ENCODE measurements at regions not wholly inside any gene's neighbourhood (a gene's known extent, or its start where the extent isn't known, plus 50 kb on each side); places are given as distances from the start of the nearest gene placed in this dataset.
"Not testable (repeated sequence)": the region's sequence is repeated elsewhere in the genome, so short reads cannot be mapped to it uniquely, and the experiment has no call there.

DNA sequence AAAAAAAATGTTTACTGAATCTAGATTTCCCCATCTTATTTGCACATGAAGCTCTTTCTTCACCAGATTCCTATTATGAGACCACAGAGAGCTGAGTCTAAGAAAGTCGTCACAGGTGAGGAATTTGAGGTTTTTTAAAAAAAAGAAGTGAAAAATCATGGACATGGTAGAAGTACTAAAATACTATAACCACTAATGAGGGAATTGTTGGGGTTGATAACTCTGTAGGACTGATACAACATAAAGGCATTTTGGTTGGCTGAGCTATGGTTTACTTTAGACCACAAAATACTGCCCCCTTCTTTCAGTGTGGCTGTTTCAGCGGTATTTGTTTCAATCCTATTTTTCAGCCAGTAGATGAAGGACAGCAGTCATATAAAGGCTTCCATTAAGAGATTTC lies 1111.3 kb downstream of the TYW1 start:
- DNase-seq = no peak

DNA sequence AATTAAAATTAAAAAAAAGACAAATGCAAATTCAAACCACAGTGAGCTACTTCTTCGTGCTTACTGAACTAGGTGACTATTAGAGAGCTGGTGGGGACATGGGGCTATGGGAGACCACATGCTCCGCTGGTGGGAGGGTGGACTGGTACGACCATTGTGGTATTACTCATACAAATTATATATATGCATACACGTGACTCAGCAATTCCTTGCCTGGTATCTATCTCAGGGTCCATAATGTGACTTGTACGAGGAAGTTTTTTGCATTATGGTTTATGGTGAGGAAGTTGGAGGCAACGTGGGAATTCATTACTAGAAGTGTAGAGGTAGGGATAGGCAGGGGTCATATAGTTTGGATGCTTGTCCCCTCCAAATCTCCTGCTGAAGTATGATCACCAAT lies 1112.7 kb downstream of the TYW1 start:
- no peak for DNase-seq

DNA sequence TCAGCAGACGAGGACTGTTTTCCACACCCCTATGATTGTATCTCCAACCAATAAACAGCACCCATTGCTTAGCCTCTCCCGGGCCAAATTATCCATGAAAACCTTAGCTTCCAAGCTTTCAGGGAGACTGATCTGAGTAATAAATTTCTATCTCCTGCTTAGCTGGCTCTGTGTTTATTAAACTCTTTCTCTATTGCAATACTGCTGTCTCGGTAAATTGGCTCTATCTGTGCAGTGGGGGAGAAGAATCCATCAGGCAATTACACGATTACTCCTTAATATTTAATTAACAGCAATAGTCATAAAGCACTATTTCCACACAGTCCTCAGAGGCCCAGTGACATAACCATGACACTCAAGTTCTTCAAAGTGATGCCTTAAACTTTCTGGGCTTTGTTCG lies 1122.8 kb downstream of the TYW1 start:
- no peak for DNase-seq

DNA sequence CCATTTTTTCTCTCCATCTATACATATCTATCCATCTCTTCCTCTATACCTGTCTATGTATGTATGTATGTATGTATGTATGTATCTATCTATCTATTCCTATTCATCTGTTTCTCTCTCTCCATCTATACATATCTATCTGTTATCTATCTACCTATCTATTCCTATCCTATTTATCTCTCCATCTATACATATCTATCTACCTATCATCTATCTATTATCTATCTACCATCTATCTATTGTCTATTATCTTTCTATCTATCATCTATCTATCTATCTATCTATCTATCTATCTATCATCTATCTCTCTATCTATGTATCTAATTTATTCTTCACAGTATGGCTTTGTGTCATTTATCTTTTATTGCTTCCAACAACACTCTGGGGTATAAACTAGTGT lies 1124.4 kb downstream of the TYW1 start:
- DNase-seq = no peak

DNA sequence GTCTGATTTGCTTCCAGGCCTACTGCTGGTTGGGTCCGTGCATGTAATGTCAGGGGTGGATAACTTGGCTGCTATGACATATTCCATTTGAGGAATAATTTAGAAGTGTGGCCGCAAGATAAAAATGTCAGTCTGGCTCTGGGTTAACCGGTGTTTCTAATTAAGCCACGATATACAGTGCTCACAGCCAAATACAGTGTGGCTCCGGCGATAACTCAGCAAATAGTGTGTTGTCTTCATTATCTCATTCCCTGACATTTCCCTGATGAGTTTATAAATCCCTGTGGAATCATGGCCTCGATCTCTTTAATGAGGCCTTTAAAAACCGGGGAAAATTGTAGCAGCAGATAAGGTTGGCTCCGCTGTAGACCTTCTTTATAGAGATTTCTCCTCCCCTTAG lies 1125.0 kb downstream of the TYW1 start:
- no peak for DNase-seq

DNA sequence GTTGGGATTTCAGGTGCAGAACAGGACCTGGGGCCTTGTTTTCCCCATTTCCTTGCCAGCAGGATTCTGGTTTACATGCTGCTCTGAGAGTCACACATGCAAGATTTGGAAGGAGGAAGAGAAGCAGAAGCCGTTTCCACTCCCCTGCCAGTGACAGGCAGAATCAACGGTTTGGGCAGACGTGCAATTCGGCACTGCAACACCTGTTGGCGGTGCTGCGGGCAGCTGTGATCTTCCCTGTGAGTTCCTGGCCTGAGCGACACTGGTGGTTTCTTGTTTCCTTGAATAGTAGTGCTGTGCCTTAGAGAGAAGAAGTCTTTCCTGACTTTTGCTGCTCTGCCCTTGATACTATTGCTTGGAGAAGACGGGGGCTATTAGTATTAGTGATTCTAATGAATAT lies 1126.2 kb downstream of the TYW1 start:
- DNase-seq = no peak

DNA sequence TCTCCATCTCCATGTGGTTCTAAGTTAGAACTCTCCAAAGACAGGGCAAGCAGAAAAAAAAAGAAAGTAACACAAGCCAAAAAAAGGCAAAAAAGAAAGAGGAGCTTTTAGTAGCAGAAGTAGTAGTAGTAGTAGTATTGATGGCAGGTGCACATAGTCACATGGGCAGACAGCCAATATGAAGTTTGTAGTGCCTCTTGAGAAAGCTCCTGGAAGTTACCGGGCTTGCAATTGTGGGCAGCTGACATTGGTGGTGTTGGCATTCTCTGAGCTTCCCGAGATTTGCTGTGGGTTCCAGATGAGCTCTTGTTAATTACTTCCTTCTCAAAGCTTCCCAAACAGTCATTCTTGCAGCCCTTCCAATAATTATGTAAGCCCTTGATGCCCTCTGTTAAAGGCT lies 1128.5 kb downstream of the TYW1 start:
- no peak for DNase-seq

DNA sequence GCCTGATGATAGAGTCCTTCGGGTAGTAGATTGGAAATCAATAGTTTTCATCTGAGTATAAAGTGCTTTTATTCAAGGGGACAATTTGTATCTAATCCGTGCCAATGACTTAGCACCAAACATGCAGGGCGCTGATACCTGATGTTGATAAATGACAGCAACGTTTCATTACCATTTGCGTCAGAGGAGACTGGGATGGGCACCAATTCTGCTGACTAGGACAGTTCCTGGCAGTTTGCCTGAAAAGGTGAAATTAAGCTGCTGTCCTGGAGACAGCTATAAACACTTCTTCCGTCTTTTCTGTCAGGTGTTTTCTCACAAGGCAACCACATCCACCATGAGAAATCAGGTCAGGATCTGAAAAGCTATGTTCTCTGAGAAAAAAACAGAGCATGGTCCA lies 1136.4 kb downstream of the TYW1 start:
- DNase-seq = no peak

DNA sequence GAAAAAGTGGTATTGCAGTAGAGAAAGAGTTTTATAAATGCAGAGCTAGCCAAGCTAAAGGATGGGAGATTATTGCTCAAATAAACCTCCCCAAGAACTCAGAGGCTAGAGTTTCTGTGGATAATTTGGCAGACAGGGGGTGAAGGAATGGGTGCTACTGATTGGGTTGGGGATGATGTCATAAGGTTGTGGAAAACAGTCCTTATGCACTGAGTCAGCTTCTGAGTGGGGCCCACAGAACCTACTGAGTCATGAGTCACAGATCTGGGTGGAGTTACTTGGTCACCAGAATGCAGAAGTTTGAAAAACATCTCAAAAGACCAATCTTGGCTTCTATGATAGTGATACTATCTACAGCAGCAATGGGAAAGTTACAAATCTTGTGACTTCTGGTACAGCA lies 1146.7 kb downstream of the TYW1 start:
- DNase-seq = peak; percentile 0

DNA sequence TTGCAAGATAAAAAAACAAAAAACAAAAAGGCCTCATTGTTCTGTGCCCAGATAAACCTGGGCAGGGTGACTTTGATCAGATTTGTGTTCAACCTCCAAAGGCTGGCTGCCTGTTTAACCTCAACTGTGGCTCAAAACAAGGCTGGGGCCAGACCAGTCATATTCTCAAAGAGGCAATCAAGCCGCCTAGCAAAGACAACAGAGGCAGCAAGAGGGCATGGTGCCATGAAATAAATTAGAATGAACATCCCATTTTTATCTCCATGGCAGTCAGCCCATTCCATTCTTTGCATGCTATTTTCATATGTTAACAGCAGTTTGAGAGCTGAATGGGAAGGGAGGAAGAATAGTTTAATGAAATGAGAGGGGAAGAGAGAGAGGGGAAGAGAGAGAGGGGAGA lies 1150.3 kb downstream of the TYW1 start:
- no peak for DNase-seq

DNA sequence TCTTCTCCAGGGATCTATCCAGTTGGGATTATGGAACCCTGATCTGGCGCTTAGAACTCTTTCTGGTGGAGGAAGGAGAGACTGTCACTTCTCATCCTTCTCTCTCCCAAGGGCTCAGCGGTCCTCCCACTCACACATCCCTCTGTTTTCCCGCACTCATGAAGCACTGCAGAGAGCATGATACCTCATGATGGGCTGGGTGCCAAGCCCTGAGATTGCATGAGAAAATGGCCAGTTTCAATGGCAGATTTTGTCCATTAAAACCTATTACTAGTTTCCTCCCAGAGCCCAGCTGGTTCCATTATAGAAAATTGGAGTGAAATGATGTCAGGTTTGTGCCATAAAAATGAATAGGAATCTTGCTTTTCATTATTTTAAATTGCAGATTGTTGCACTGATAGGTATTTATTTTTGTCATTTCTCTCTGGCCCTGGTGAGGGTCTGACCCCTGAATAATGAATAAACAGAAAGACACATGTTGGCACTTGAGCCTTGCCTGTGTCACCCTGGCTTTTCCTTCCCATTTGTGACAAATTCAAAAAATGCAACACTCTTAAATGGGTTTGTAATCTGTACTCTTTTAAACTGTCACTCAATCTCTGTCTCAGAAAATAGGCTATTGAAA lies 1151.1 kb downstream of the TYW1 start:
- no peak for DNase-seq

DNA sequence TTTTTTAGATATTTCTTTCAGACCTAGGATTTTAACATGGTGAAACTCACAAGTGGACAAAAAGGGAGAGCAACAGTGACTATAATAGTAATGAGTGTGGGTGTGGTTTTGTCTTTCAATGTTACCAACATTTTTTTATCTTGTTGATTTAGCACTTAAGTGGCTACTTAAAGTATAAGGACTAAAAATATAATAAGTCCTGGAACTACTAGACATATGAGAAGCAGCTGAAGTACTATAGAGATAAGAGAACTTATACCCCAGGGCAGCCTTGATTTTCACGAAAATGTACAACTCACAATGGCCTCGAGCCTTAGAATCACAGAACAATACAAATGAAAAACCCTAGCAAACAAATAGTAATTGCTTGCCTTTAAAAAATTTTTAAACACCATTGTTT lies 1151.8 kb downstream of the TYW1 start:
- no peak for DNase-seq

DNA sequence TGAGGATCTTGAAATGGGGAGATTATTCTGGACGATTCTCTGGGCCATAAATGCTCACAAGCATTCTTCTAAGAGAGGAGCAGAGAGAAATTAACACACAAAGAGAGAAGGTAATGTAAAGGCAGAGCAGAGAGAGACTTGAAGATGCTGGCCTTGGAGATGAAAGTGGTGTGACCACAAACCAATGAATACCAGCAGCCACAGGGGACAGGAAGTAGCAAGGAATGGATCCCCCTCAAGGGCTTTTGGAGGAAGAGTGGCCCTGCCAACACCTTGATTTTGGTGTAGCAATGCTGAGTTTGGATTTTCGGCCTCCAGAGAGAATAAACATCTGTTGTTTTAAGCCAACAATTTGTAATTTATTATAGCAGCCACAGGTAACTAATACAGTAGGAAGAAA lies 1155.6 kb downstream of the TYW1 start:
- DNase-seq = no peak

DNA sequence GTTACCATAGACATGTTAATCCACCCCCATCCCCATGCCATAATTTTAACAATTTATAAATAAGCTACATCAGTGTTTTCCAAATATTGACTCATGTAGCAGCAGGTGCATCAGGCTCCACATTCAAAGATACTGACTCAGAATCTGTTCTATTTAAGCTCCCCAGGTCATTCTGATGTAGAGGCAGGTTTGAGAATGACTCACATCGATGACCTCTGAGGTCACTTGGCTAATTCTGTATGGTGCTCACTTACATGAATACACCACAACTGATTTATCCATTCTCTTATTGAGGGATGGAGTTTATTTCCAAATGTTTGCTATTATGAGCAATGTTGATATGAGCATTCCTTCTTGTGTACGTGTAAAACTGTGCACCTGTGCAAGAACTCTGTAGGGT lies 1159.0 kb downstream of the TYW1 start:
- no peak for DNase-seq

DNA sequence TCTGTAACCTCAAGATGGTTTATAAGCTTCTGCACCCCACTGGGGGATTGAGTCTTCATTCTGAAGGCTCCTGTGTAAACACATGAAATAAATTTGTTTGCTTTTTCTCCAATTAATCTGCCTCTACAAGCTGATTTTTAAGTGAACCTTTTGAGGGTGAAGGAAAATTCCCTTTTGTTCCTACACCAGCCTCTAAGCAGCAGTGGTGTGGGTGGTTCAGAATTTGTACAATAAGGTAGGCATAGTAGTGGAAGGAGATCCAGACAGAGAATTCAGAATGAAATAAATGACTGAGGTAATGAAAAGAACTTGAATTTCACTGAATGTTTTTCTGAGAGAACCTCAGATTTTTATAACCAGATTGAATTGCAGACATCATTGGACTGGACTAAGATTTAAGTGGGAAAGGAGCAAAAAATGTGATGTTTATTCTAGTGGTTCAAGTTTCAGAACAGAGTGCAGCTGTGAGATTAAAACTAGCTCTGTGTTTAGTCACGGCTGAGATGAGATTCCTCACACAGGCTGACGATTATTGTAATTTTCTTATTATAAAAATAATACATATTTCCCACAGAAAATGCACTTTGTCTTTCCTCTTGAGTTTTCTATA lies 1162.2 kb downstream of the TYW1 start:
- DNase-seq = no peak

DNA sequence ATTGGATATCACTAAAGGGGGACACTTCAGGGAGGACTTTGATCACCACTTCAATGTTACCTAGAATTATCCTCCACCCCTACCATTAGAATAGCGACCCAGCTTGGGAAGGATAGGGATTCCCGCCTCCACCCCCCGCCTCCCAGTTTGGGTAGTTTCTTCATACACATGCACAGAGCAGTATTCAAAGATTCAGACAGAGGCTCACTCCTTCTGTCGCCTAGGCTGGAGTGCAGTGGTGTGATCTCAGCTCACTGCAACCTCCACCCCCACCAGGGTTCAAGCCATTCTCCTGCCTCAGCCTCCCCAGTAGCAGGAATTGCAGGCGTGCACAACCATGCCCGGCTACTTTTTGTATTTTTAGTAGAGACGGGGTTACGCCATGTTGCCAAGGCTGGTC lies 1166.1 kb downstream of the TYW1 start:
- no peak for DNase-seq

DNA sequence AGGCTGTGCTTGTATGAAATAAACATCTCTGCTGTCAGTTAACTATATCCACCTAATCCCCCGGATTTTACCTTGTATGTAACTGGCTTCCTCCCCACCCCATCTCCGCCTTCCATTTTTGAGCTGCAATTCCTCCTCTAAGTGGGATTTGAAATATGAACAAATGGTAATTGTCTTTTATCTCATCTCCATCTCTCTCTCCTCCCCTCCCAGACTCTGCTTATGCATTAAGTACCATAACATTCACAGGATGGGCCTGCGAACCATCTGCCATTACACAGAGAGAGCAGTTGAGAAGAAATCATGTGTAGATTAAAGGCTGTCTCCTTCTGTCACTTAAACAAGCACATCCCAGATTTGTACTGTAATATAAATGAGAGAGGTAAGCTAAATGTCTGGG lies 1169.9 kb downstream of the TYW1 start:
- no peak for DNase-seq

DNA sequence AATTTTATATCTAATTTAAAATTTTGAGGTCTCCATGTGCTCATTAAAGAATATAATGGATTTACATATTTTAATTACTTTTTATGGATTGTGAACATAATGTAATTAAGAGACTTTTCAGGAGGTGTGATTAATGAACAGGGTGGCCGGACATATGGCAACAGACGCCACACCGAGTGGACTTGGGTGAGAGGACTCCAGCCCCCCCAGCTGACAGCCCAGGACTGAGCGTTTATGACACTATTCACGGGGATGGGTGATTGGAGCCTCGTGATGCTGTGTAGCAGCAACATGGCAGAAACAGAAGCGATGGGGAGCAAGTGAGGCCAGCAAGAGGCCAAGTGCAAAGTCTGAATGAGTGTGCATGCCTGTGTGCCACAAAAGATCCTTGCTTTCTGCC lies 1176.9 kb downstream of the TYW1 start:
- no peak for DNase-seq

DNA sequence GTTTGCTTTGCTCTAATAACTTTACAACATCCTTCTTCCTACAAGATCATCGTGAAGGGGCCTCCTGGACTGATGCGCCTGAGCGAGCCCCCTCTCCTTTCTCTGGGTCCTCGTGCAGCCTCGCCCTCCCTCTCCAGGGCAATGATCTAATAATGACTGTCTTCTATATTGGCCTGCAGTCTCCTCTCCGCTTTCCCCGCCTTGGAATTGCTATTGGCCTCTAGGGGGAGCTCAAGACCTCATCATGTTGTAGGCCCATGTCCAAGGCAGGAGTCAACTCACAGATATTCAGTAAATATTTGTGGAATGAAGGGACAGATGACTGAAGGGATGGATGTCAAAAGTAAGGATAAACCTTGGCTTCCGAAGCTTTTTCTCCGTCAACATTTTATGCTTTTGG lies 1180.3 kb downstream of the TYW1 start:
- peak; percentile 54 for DNase-seq

DNA sequence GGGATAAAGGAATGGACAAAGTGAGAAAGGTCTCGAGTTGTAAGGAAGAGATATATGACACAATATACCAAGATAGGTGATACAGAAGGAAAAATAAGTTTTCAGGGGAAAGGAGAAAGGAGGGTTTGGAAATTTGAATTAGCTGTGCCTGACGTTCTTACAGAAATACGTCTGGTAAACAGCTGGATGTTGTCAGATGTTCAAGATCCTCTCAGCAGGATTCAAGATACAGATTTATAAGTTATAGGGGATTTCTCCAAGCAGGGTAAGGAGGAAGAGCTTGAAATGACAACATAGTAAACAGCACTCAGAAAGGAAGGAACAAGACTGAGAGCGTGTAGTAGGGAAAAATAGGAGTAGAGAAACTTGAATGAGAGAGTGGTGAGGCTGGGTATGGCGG lies 1184.1 kb downstream of the TYW1 start:
- no peak for DNase-seq

DNA sequence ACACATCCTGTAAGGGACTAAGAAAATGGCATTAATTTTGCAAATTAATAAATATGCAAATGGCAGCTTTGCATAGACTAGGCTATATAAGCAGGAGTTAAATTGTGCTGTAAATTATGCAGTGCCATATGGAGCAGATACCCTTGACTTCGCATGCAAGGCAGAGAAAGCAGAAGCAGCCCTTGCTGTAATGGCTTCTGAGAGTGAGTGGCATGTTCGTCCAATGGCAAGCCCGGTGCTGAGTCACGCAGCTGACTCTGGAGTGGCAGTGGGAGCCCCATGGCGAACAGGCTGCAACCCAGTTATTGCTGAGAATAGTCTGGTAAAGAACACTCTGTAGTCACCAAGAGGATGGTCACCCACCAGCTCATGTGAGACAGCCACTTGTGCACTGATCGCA lies 1186.5 kb downstream of the TYW1 start:
- DNase-seq = no peak

DNA sequence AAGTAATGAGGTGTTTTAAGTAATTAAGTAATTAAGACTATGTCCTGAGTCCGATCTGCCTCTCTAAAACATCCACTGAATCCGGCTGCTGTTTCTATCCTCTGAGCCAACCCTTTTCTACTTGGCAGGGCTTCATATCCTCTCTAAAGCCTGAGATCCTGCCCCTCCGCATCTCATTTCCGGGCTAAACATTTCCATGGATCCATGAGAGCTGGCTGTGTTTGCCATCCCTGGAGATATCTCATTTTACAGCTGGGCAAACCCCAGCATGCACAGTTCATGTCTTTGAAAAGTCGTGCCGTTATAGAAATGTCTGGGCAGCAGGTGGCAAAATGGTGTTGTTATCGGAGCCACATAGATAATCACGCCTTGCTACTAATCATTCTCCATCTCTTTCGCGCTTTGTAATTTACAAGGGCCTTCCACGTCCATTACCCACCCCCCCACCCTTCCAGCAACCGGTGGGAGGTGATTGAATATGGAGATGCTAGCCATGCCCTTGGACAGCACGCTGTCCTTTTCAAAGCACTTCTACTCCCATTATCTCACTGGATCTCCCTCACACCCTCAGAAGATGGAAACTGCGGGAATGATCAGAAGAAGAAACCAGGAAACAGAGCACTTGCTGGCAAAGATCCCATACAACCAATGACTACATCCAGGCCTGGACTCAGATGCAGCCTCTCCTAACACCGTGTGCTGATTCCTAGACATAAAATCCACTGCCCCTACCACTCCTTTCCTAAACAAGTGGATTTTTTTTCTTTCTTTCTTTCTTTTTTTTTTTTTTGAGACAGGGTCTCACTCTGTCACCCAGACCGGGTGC lies 1189.2 kb downstream of the TYW1 start:
- DNase-seq = no peak

DNA sequence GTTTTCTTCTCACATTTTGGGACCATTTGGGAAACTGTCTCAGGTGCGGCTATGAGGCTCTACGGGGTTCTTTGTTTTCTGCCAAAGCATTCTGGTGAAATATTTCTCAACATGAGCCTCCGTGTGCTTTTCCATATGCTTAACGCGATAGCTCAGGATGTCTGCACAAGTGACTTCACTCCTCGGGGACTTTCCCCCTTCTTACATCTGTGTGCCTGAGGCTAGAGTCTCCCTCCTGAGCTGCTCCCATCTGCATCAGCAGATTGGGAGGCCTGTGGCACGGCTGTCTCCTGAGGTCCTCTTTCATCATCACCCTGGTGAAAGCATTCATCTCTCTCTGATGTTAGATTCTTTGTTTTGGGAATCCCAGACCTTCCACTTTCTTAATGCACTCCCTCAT lies 1190.9 kb downstream of the TYW1 start:
- DNase-seq = no peak

DNA sequence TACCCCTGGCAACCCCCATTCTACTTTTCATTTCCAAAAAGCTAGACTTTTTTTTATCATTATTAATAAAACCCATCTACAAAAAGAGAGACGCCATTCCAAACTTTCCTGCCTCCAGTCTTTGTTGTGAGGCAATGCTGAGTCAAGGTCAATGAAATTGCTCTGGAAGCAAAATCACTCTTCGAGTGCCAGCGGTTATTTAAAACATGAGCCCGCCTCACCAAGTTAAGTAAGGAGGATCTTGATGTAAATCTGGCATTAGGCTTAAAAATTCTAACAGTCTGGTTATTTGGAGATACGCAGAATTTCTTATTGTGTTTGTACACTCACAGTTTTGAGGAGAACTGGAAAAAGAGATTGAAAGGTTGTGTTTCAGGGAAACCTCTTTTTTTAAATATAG lies 1196.3 kb downstream of the TYW1 start:
- no peak for DNase-seq

DNA sequence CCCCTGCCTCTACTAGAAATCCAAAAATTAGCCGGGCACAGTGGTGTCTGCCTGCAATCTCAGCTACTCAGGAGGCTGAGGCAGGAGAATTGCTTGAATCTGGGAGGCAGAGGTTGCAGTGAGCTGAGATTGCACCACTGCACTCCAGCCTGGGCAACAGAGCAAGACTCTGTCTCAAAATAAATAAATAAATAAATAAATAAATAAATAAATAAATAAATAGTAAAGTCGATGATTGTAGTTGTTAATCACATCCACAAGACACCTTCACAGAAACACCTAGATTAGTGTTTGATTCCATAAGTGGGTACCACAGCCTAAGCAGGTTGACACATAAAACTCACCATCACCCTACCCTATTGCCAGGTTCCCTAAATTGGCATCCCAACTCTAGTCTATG lies 1199.0 kb downstream of the TYW1 start:
- DNase-seq = not testable (repeated sequence)
